ENCODE measurements at regions not wholly inside any gene's neighbourhood (a gene's known extent, or its start where the extent isn't known, plus 50 kb on each side); places are given as distances from the start of the nearest gene placed in this dataset.

DNA sequence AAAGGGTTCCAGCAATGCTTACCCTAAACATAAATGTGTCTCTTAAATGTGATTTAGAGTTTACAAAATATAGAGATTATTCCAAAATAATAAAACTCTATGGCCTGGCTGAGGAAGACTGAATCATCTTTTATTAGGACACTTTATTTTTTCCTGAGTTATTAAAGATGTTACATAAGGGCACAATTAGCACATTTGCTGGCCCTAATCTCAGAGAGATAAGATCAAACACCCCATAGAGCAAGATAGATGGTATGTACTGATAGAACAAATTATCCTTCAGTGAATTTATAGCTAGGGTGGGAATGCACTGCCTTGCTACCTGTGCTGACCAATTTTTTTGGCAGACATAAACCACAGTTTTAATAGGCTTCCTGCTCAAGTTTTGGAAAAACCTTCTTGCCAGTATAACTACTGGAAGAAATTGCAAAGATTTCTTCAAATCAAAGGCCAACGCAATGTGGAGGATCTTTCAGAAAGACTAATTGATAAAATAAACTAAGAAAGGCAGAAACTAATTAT lies 367.1 kb upstream of the MPDZ start:
- TF ChIP-seq, protein P1, sequence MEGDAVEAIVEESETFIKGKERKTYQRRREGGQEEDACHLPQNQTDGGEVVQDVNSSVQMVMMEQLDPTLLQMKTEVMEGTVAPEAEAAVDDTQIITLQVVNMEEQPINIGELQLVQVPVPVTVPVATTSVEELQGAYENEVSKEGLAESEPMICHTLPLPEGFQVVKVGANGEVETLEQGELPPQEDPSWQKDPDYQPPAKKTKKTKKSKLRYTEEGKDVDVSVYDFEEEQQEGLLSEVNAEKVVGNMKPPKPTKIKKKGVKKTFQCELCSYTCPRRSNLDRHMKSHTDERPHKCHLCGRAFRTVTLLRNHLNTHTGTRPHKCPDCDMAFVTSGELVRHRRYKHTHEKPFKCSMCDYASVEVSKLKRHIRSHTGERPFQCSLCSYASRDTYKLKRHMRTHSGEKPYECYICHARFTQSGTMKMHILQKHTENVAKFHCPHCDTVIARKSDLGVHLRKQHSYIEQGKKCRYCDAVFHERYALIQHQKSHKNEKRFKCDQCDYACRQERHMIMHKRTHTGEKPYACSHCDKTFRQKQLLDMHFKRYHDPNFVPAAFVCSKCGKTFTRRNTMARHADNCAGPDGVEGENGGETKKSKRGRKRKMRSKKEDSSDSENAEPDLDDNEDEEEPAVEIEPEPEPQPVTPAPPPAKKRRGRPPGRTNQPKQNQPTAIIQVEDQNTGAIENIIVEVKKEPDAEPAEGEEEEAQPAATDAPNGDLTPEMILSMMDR (IDR thresholded peaks at IDR 0.05): no peak
- TF ChIP-seq EZH2 (IDR thresholded peaks at IDR 0.05; ENCODE audit: borderline replicate concordance, insufficient read depth, low read depth, low read length, poor library complexity, severe bottlenecking): no peak

All from B cell (primary cell).